IMR-90 (cell line): ENCODE measurements at regions not wholly inside any gene's neighbourhood (a gene's known extent, or its start where the extent isn't known, plus 50 kb on each side); places are given as distances from the start of the nearest gene placed in this dataset.

Experiments
- ATAC-seq: fragments of 200-7000 bp; cut with Tn5 transposase; 2 replicates; pipeline ENCODE4 v1.9.1; 2020; ENCODE audit warnings: low read depth, mild to moderate bottlenecking, moderate library complexity
- BruUV-seq: library from RNA; stranded (reverse); fragments of 400-500 nt; replicated peaks from 2 replicates; lab custom pipeline; 2021; lab: Mats Ljungman, UMichigan
- CTCF ChIA-PET: fragments of 300-600 bp; formaldehyde crosslinking; extraction: SDS; loops from one replicate; lab custom pipeline; 2021; ENCODE audit warnings: antibody characterized with exemption; lab: Yijun Ruan, JAX
- POLR2A ChIA-PET: fragments of 300-600 bp; sonication (Branson Sonifier 250); formaldehyde crosslinking; loops from one replicate; lab custom pipeline; 2022; ENCODE audit warnings: antibody characterized with exemption; ENCODE audit not compliant: unreplicated experiment; lab: Charles Lee
- DNase-seq: peaks from one replicate; pipeline ENCODE4 v3.0.0; 2013
- H2AFZ ChIP-seq: replicated peaks from 2 replicates; pipeline ENCODE3; 2013; ENCODE audit warnings: low read length, mild to moderate bottlenecking; ENCODE audit not compliant: poor library complexity
- H2AK5ac ChIP-seq: 2 replicates; pipeline ENCODE4 v1.6.1; 2013; ENCODE audit warnings: low read depth, low read length, inconsistent platforms
- H2AK9ac ChIP-seq: replicated peaks from 2 replicates; pipeline ENCODE3; 2013; ENCODE audit warnings: mild to moderate bottlenecking, low read depth, low read length, moderate library complexity; ENCODE audit not compliant: poor library complexity
- H2BK120ac ChIP-seq: 2 replicates; pipeline ENCODE4 v1.6.1; 2013; ENCODE audit warnings: low read depth, low read length, inconsistent platforms
- H2BK15ac ChIP-seq: 3 replicates; pipeline ENCODE4 v1.6.1; 2013; ENCODE audit warnings: low read depth, low read length, inconsistent platforms
- H2BK20ac ChIP-seq: 2 replicates; pipeline ENCODE4 v1.6.1; 2013; ENCODE audit warnings: low read depth, mild to moderate bottlenecking, inconsistent platforms, low read length, moderate library complexity
- H2BK5ac ChIP-seq: 2 replicates; pipeline ENCODE4 v1.6.1; 2013; ENCODE audit warnings: mild to moderate bottlenecking, low read depth, low read length, inconsistent platforms; ENCODE audit not compliant: poor library complexity, severe bottlenecking
- H3K14ac ChIP-seq: replicated peaks from 2 replicates; pipeline ENCODE4 v1.6.1; 2013; ENCODE audit warnings: low read depth, low read length, inconsistent platforms
- H3K18ac ChIP-seq: 2 replicates; pipeline ENCODE4 v1.6.1; 2013; ENCODE audit warnings: low read depth, low read length, control low read depth
- H3K23ac ChIP-seq: 2 replicates; pipeline ENCODE4 v1.6.1; 2013; ENCODE audit warnings: low read depth, low read length, inconsistent platforms
- H3K27ac ChIP-seq: 2 replicates; pipeline ENCODE4 v1.5.1; 2013; ENCODE audit warnings: mild to moderate bottlenecking, control low read depth, low read length; ENCODE audit not compliant: insufficient read depth
- H3K27me3 ChIP-seq: 2 replicates; pipeline ENCODE4 v1.6.1; 2013; ENCODE audit warnings: low read length; ENCODE audit not compliant: control insufficient read depth, insufficient read depth
- H3K36me3 ChIP-seq: 2 replicates; pipeline ENCODE4 v1.6.1; 2013; ENCODE audit warnings: low read length, mixed read lengths; ENCODE audit not compliant: control insufficient read depth, insufficient read depth
- H3K4ac ChIP-seq: 2 replicates; pipeline ENCODE4 v1.6.1; 2013; ENCODE audit warnings: low read depth, low read length, inconsistent platforms
- H3K4me1 ChIP-seq: 2 replicates; pipeline ENCODE4 v1.6.1; 2013; ENCODE audit warnings: low read length, mixed read lengths; ENCODE audit not compliant: control insufficient read depth, insufficient read depth
- H3K4me2 ChIP-seq: 2 replicates; pipeline ENCODE4 v1.6.1; 2013; ENCODE audit warnings: low read depth, mild to moderate bottlenecking, control low read depth, low read length, moderate library complexity
- H3K4me3 ChIP-seq: 2 replicates; pipeline ENCODE4 v1.5.1; 2013; ENCODE audit warnings: low read depth, mild to moderate bottlenecking, control low read depth, low read length, moderate library complexity; ENCODE audit not compliant: insufficient read depth
- H3K56ac ChIP-seq: 2 replicates; pipeline ENCODE4 v1.6.1; 2013; ENCODE audit warnings: low read length, inconsistent platforms; ENCODE audit not compliant: insufficient read depth; ENCODE audit errors: extremely low read depth
- H3K79me1 ChIP-seq, 2 experiments: 2 replicates each; pipeline ENCODE4 v1.6.1; 2013; ENCODE audit warnings: low read length in 2 of 2, inconsistent platforms in 1 of 2, low read depth in 1 of 2
- H3K9ac ChIP-seq: 2 replicates; pipeline ENCODE4 v1.6.1; 2013; ENCODE audit warnings: low read depth, low read length, control low read depth
- H3K9me1 ChIP-seq: 2 replicates; pipeline ENCODE4 v1.6.1; 2013; ENCODE audit warnings: low read length, inconsistent platforms; ENCODE audit not compliant: insufficient read depth
- H3K9me3 ChIP-seq: 2 replicates; pipeline ENCODE4 v1.6.1; 2013; ENCODE audit warnings: low read length; ENCODE audit not compliant: control insufficient read depth, insufficient read depth
- H4K20me1 ChIP-seq: 2 replicates; pipeline ENCODE4 v1.6.1; 2013; ENCODE audit warnings: low read length, inconsistent platforms; ENCODE audit not compliant: insufficient read depth
- H4K5ac ChIP-seq: 2 replicates; pipeline ENCODE4 v1.6.1; 2013; ENCODE audit warnings: mild to moderate bottlenecking, low read depth, low read length, control low read depth
- H4K8ac ChIP-seq, 2 experiments: 2 replicates each; pipeline ENCODE4 v1.6.1; 2013; ENCODE audit warnings: low read depth in 2 of 2, low read length in 2 of 2, control low read depth in 1 of 2, inconsistent platforms in 1 of 2
- H4K91ac ChIP-seq: 2 replicates; pipeline ENCODE4 v1.6.1; 2013; ENCODE audit warnings: low read depth, low read length, inconsistent platforms; ENCODE audit not compliant: insufficient read depth
- BHLHE40 ChIP-seq: fragments of 150-350 bp; IDR thresholded peaks from 2 replicates; pipeline ENCODE4 v1.6.1; 2016; ENCODE audit warnings: mild to moderate bottlenecking, low read depth, low read length
- CEBPB ChIP-seq: IDR thresholded peaks from 2 replicates; pipeline ENCODE4 v1.6.1; 2012; ENCODE audit warnings: low read depth, low read length, improper control_type of control experiment
- CHD1 ChIP-seq: IDR thresholded peaks from 2 replicates; pipeline ENCODE4 v1.6.1; 2012; ENCODE audit warnings: low read depth, low read length, improper control_type of control experiment
- ELK1 ChIP-seq: fragments of 150-350 bp; IDR thresholded peaks from 2 replicates; pipeline ENCODE4 v1.6.1; 2016; ENCODE audit warnings: low read depth, mild to moderate bottlenecking, low read length, moderate library complexity, borderline replicate concordance
- FOS ChIP-seq: fragments of 150-350 bp; IDR thresholded peaks from 2 replicates; pipeline ENCODE4 v1.6.1; 2016; ENCODE audit warnings: low read depth, low read length
- MAFK ChIP-seq: IDR thresholded peaks from 2 replicates; pipeline ENCODE4 v1.6.1; 2012; ENCODE audit warnings: low read depth, low read length, improper control_type of control experiment
- MAZ ChIP-seq: IDR thresholded peaks from 2 replicates; pipeline ENCODE4 v1.6.1; 2012; ENCODE audit warnings: low read depth, mild to moderate bottlenecking, low read length, improper control_type of control experiment, moderate library complexity, borderline replicate concordance
- MXI1 ChIP-seq: IDR thresholded peaks from 2 replicates; pipeline ENCODE4 v1.6.1; 2012; ENCODE audit warnings: low read depth, mild to moderate bottlenecking, low read length, moderate library complexity, borderline replicate concordance
- NFE2L2 ChIP-seq: fragments of 150-350 bp; IDR thresholded peaks from 2 replicates; pipeline ENCODE4 v1.6.1; 2016; ENCODE audit warnings: low read depth, mild to moderate bottlenecking, low read length
- POLR2A ChIP-seq: IDR thresholded peaks from 2 replicates; pipeline ENCODE4 v1.6.1; 2012; ENCODE audit warnings: mild to moderate bottlenecking, low read depth, low read length
- RAD21 ChIP-seq: IDR thresholded peaks from 2 replicates; pipeline ENCODE4 v1.6.1; 2012; ENCODE audit warnings: low read length, improper control_type of control experiment
- RCOR1 ChIP-seq: IDR thresholded peaks from 2 replicates; pipeline ENCODE4 v1.6.1; 2012; ENCODE audit warnings: mild to moderate bottlenecking, low read length, improper control_type of control experiment; ENCODE audit not compliant: insufficient replicate concordance
- RFX5 ChIP-seq: IDR thresholded peaks from 2 replicates; pipeline ENCODE4 v1.8.0; 2012; ENCODE audit warnings: low read depth, mild to moderate bottlenecking, low read length, moderate library complexity
- SMC3 ChIP-seq: fragments of 150-350 bp; IDR thresholded peaks from 2 replicates; pipeline ENCODE4 v1.6.1; 2016; ENCODE audit warnings: low read depth, mild to moderate bottlenecking, antibody characterized with exemption, low read length, moderate library complexity
- USF2 ChIP-seq: fragments of 150-350 bp; IDR thresholded peaks from 2 replicates; pipeline ENCODE4 v1.6.1; 2017; ENCODE audit warnings: mild to moderate bottlenecking, antibody characterized with exemption, low read length, low read depth
- WGBS, 2 experiments: methylation state at CpG; one replicate each; pipeline versions ENCODE4 v1.1.5 to v1.1.7; 2013; ENCODE audit warnings: missing lambda C conversion rate in 2 of 2; ENCODE audit not compliant: insufficient read length in 1 of 2; ENCODE audit errors: extremely low coverage in 2 of 2; 5-methylcytosine and 5-hydroxymethylcytosine counted together
- dilution Hi-C: fragments of 300-500 bp; cut with HindIII; formaldehyde crosslinking; loops from one replicate; pipeline ENCODE4 v1.14.3; 2018; ENCODE audit warnings: low sequenced_read_pairs; ENCODE audit not compliant: unreplicated experiment
- in situ Hi-C: fragments of 300-500 bp; cut with MboI; formaldehyde crosslinking; loops from 3 replicates; pipeline ENCODE4 v1.14.3; 2019; ENCODE audit warnings: low sequenced_read_pairs, inconsistent platforms, mixed read lengths
- intact Hi-C: fragments of 100-400 bp; cut with micrococcal nuclease; formaldehyde crosslinking; loops from 2 replicates; pipeline ENCODE4 v1.10.0; 2022
- TF ChIP-seq, protein P1 (sequence below): conservative IDR thresholded peaks from 2 replicates; pipeline ENCODE4 v1.5.1; 2012; ENCODE audit warnings: mild to moderate bottlenecking, low read depth, low read length, improper control_type of control experiment

GRCh38 chr3:118504906-118505305, 529.7 kb downstream of the IGSF11 start:
- H2AFZ ChIP-seq = no peak overlapping the region
- H3K9ac ChIP-seq = no peak overlapping the region
- CTCF ChIA-PET = no interaction called here
- H3K14ac ChIP-seq = no peak overlapping the region
- in situ Hi-C loops (no loop called here), intact Hi-C loops (no loop called here), dilution Hi-C loops (no loop called here)
- H2BK120ac ChIP-seq = no peak overlapping the region
- H3K27ac ChIP-seq = no peak overlapping the region
- DNase-seq (no peak), ATAC-seq (no peak)
- no peak overlapping the region for H2AK9ac ChIP-seq
- H3K27me3 ChIP-seq = no peaks in the 10 kb centered on the region
- H3K4me1 ChIP-seq = no peaks in the 10 kb centered on the region
- no peaks in the 10 kb centered on the region for H3K9me1 ChIP-seq
- no peak overlapping the region for H2BK20ac ChIP-seq
- H3K4ac ChIP-seq = no peak overlapping the region
- H3K36me3 ChIP-seq = no peaks in the 10 kb centered on the region
- no CpG with 5 or more reads among the region's 1 CpG for WGBS, 2 experiments
- no peak overlapping the region for H2BK5ac ChIP-seq
- TF ChIP-seq MAFK (no peak), SMC3 (no peak), USF2 (no peak), MAZ (no peak), NFE2L2 (no peak), MXI1 (no peak), RCOR1 (no peak), CHD1 (no peak), FOS (no peak), POLR2A (no peak), RFX5 (no peak), RAD21 (no peak), BHLHE40 (no peak), CEBPB (no peak), ELK1 (no peak)
- TF ChIP-seq, protein P1, sequence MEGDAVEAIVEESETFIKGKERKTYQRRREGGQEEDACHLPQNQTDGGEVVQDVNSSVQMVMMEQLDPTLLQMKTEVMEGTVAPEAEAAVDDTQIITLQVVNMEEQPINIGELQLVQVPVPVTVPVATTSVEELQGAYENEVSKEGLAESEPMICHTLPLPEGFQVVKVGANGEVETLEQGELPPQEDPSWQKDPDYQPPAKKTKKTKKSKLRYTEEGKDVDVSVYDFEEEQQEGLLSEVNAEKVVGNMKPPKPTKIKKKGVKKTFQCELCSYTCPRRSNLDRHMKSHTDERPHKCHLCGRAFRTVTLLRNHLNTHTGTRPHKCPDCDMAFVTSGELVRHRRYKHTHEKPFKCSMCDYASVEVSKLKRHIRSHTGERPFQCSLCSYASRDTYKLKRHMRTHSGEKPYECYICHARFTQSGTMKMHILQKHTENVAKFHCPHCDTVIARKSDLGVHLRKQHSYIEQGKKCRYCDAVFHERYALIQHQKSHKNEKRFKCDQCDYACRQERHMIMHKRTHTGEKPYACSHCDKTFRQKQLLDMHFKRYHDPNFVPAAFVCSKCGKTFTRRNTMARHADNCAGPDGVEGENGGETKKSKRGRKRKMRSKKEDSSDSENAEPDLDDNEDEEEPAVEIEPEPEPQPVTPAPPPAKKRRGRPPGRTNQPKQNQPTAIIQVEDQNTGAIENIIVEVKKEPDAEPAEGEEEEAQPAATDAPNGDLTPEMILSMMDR = no peak
- H3K56ac ChIP-seq = no peak overlapping the region
- H3K9me3 ChIP-seq = no peaks in the 10 kb centered on the region
- H3K4me3 ChIP-seq = no peak overlapping the region
- H3K23ac ChIP-seq = no peak overlapping the region
- H4K91ac ChIP-seq = no peak overlapping the region
- no peak overlapping the region for H2BK15ac ChIP-seq
- H3K4me2 ChIP-seq = no peak overlapping the region
- H3K18ac ChIP-seq = no peak overlapping the region
- no peak overlapping the region for H4K5ac ChIP-seq
- no peak overlapping the region for H4K8ac ChIP-seq
- BruUV-seq = no TSS peak
- POLR2A ChIA-PET = no interaction called here
- no peak overlapping the region for H2AK5ac ChIP-seq
- H3K79me1 ChIP-seq = no peaks in the 10 kb centered on the region
- H4K20me1 ChIP-seq = no peaks in the 10 kb centered on the region
